GM21529 (cell line): ENCODE measurements at regions not wholly inside any gene's neighbourhood (a gene's known extent, or its start where the extent isn't known, plus 50 kb on each side); places are given as distances from the start of the nearest gene placed in this dataset.
A peak's percentile ranks its signal among the peaks of the same experiment; 100 is the strongest.

ENCODE experiments used
- ATAC-seq: cut with Tn5 transposase; IDR thresholded peaks from one replicate; pipeline ENCODE4 v1.9.1; 2021; ENCODE audit not compliant: unreplicated experiment

DNA sequence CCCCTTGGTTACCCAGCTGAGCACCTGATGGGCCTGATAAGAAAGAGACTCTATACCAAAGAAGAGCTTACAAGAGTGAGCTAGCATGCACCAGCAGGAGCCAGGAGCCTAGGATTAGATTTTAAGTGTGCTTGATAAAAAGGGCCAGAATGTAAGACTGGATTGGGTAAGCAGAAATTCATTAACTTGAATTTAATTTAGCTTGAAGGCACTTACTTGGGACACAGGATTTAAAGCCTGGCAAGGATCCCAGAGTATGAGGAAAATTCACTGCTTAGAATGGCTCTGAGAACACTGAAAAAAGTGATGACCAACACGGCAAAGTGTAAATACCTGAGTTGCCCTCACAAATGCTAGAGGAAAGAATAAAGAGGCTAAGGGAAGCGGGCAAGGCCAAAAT is 91.3 kb upstream of the RBBP8 start:
- ATAC-seq = no peak

DNA sequence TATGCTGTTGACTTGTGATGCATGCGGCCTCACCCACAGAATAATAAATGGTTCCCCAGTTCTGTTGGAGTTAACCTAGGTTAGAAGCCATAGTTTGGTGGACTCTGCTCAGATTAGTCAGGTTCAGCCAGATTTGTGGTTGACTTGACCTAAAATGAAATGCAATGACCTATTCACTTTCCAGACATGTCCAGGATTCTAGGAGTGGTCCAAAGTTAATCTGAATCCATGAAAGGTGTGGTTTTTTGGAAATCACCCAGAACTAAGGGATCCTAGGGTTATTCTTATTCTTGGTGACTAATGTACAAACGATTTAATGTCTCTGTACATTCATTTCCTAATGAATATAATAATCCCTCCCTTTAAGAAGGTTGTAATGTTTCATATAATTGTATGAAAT is 88.9 kb upstream of the RBBP8 start:
- ATAC-seq = no peak

DNA sequence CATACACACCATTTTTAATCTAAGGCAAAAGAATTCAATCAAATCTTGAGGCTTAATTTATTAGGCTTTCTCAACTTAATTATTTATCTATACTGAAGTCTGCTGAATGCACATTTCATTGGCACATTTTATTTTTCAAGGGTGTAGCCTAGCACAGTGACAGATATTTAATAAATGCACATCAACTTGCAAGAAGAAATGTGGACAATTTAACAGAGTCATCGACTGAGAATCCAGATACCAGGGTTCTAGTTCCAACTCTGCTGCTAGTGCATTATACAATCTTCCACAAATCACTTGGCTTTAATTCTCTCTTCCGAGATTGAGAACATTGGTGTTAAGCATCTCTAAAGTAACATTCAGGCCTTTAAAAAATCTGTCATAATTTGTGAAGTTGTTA is 88.5 kb upstream of the RBBP8 start:
- ATAC-seq = no peak

DNA sequence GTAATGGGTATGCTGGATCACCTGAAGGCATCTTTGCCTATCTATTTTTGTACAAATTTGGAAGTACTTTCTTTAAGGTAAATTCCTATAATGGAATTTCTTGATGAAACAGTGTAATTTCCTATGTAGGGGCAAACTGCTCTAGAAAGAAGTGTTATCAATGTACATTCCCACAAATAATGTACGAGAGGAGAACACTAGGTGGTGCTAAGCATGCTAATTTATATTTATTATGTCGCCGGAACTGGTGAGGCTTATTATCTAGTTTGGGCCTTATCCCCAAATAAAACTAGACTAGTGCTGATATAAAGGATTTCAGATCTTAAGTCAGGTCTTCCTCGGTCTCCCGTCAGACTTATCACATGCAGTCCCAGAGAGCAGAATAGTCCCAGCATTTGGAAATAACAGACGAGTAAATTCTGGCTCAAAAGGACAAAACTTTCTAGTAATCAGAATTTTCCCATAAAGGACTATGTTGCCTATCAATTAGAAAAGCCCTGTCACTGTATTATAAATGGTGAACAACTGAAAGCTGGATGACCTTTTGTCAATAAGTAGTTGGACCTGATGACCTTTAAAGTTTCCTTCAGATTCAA is 86.9 kb upstream of the RBBP8 start:
- no peak for ATAC-seq

DNA sequence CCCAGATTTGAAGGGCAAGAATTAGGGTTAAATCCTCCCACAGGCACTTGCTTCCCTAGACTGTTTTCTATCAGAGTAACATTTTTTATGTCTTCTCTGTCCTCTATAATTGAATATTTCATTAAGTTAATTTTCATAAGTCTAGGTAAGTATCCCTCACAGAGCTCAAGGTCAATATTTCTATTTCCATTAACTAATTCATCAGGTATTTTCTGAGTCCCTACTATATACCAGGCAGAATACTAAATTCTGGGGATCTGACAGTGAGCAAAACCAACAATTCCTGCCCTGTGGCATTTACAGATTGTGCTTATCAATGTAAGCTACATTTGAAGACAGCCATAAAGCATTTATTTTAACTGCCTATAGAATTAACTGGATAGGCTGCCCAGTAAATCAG is 86.4 kb upstream of the RBBP8 start:
- no peak for ATAC-seq

DNA sequence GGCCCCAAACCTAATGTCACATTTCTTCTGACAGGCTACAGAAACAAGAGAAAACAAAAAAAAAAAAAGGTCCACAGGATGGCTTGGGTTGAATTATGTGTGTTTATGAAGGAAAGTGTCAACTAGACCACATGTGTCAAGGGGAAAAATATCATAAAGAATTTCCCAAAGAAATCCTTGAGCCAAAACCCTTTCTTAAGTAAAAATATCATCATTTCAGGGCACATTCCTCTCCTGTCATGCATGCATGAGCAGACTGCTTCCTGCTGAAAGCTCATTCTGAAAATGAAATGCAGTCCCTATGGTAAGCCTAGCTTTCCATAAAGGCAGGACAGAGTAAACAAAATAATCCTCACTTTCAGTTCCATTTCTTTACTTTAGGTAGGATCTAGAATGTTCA is 85.7 kb upstream of the RBBP8 start:
- ATAC-seq = no peak

DNA sequence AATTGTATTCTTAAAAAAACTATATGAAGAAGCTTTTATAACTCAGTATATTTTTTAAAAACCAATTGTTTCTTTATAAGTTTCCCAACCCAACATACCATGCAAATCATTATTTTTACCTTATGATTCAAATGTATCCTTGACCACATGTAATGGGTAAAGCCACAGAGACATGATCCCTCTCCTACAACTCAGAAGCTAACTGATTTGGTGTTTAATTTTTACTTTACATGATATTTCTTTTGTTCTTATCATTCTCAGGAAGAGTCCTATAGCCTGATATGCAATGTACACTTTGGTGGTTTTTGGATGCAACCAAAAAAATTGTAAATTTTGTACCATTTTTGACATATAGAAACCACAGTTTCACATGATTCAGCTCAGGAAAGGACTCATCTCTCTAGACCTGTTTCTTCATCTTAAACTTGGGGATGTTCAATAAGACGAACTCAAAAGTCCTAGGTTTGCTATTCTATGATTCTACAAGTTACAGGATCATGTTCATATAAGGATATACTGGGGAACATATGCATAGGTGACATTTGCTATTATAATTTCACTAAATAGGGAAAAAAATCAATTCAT is 85.2 kb upstream of the RBBP8 start:
- ATAC-seq = no peak

DNA sequence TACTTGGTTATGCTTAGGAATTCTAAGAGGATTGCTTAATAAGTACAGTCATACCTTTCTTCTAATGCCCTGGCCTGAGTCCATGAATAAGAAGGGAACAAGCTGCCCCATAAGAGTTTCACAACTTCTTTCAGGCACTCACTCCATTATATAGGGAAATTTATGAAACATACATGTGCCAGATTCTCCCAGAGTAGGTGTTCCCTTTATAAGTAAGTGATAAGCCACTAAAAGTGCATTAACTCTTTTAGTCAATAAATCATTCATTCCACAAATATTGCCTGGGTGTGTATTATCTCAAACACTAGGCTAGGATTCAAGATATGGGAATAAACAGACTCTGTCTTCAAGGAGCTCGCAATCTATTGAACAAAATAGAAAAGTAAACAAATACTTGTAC is 84.5 kb upstream of the RBBP8 start:
- no peak for ATAC-seq

DNA sequence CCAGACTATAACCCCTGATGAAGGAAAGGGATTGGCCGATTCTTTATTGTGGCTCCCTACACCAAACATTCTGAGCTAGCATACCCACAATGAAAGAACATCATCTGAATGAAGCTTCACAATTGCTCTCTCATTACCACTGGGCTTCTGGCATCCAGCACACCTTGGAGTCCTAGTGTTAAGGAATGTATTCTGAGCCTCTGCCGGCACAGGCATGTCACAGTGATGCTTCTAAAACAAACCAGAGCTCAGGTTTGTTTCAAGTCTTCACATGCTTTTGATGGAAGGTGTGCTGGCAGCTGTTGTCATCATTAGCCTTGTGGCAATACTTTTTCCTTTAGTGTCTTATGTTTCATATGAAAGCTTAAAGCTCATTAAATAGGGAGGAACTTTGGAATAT is 76.3 kb upstream of the RBBP8 start:
- ATAC-seq = no peak

DNA sequence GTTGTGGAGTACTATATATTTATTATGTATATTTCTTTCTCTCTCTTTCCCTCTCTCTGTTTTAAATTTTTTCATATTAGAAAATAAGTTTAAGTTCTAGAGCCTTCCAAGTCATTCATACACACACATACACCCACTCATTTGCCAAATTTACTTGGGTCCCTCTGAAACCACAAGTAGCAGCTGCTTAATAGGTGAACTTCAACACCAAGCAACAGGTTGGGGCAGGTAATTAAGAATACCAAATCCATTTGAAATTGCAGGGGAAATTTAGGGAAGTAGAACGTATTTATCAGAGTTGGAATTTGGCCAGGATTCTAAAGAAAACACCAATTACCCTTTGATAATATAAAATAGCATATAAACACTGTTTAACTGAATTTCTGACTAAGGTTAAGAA is 75.0 kb upstream of the RBBP8 start:
- ATAC-seq = no peak

DNA sequence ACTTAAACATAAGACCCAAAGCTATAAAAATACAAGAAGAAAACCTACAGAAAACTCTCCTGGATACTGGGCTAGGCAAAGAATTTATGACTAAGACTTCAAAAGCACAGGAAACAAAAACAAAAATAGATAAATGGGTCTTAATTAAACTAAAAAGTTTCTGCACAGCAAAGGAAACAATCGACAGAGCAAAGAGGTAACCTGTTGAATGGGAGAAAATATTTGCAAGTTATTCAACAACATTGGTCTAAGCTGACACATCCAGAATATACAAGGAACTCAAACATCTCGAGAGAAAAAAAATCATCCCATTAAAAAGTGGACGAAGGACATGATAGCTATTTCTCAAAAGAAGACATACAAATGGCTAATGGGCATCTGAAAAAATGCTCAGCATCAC is 72.3 kb upstream of the RBBP8 start:
- ATAC-seq = no peak

DNA sequence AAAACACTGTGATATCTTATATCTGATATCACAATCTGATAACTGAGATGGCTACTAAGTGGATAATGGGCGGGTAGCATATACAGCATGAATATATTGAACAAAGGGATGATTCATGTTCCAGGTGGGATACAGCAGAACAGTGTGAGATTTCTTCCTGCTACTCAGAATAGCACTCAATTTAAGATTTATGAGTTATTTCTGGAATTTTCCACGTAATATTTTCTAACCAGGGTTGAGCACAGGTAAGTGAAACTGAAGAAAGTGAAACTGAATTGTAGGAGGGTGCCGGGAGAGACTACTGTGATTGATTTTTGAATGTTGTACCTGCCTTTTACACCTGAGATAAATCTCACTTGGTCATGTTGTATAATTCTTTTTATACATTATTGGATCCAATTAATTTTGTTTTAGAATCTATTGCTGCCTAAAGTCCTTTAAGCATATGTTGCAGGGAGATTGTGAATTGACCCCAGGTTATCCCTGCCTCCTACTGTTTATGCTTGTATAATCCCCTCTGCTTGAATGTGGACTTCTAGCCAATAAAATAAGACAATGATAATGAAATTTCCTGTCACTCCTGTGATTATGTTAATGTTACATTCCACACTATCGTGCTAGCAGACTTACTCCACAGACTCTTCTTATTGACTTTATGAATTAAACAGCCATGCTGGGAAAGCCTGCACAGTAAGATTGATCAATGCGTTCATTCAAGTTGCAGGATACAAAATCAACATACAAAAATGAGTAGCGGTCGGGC is 67.6 kb upstream of the RBBP8 start:
- ATAC-seq = no peak

DNA sequence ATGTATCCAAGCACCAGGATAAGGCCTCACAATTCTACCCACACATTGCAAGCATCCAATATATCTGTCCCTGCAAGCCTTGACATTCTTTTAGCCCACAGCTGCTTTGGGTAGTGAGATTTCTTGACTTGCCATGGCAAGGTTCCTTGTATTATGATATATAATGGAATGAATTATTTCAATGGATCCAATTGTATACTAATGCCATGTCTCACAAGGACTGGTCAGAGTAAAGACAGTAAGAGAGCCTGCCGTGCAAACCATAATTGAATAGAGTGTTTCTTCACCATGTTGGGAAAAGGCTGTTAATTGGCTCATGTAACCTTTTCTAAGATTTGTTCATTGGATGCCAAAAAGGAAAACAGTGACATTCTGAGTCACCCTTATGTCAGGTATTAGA is 64.3 kb upstream of the RBBP8 start:
- no peak for ATAC-seq

DNA sequence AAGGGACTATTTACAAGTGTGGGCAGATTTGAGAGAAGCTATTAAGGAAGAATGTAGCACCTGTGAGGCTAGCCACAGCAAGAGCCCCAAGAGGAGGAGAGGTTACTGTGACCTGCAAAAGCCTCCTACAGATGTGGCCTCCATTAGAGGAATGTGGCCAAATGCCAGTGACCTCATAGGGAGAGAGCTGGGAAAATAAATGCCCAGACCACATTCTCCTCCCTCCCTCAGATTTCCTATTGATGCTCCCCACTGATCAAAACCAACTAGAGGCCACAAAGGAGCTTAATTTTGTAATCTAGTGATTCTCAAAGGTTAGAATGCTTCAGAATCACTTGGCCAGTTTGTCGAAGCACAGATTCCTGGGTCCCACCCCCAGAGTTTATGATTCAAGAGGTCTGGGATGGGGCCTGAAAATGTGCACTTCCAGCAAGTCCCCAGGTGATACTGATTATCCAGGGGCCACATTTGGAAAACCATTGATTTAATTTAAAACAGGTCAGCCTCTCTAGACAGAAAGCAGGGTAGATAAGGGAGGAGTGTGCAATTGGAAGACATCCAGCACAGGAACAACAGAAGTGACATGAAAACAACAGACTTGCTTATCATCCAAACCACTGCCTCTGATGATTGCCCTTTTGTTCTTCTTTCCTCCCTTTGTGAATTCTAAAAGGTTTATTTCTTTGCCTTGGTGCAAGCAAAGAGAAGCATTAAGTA is 61.2 kb upstream of the RBBP8 start:
- no peak for ATAC-seq

DNA sequence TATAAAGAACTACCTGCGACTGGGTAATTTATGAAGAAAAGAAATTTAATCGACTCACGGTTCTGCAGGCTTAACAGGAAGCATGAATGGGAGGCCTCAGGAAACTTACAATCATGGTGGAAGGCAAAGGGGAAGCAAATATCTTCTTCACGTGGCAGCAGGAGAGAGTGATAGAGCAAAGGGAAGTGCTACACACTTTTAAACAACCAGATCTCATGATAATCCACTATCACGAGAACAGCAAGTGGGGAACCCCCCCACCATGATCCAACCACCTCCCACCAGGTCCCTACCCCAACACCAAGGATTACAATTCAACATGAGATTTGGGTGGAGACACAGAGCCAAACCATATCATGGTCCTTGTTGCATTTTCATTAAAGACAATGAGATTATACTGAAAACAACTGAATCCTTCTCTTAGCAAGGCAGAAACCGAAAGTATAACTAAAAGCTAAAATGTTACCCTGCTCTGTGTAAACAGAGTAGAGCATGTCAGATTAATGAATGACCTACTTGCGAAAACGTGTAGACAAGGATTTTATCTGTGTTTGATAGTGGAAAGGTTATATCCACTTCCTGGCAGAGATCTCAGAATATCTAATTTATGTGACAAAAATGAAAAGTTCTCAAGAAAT is 60.1 kb upstream of the RBBP8 start:
- peak; percentile 71 for ATAC-seq

DNA sequence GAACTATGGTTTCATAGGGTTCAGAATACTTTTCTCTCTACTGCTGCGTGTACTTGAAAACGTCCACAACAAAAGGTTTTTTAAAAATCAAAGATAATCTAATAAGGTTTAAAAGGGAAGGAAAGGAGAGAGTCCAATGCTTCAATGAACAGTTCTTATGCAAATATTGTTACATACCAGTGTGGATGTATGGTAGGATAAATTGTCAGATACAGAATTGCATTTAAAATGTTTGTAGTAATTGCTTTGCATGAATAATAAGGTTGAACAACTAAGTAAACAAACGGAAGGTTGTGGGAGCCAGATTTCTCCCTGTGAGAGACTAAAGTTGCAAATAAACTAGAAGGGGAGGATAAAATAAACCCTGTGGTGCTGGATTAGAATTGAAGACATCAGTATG is 53.8 kb upstream of the RBBP8 start:
- no peak for ATAC-seq

DNA sequence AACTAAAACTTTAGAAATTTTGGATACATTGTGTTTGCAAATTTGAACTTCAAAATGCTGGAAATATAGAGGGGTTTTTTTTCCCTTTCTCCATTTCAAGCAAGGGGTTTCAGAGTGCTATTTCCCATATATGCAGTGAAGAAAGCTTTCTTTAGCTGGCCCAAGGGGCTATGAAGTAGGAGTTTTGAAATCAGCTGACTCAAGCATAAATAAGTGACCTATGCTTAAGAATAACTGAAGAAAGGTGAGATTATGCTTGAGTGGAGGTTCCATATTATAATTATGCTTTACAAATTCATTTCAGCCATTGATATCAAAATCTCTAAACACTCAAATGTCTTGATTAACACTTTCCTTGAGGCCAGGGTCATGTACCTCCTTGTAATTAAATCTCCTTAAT is 51.0 kb upstream of the RBBP8 start:
- ATAC-seq = no peak

DNA sequence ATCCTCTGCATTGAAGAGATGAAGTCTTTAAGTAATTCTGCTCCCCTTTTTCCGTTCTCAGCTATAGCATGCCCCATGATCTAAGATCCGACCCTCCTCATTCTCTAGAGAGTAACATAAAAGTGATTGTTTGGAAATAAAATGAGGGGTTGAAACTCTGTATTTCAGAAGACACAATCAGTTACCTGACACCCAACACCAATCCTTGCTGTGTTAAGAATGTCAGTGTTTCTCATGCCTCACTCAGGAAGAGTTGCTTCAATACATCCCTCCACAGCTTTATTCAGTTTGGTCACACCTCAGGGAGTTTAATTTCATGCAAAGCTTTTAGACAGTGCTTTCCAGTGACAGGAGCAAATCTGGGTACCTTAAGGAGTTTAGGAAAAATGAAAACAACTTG is 49.9 kb upstream of the RBBP8 start:
- no peak for ATAC-seq
